Tibial artery (tissue), 4 donors: ENCODE measurements at regions not wholly inside any gene's neighbourhood (a gene's known extent, or its start where the extent isn't known, plus 50 kb on each side); places are given as distances from the start of the nearest gene placed in this dataset.
"Not testable (repeated sequence)": the region's sequence is repeated elsewhere in the genome, so short reads cannot be mapped to it uniquely, and the experiment has no call there.

Source experiments
- DNase-seq, 2 donors: peaks; one replicate each; pipeline ENCODE4 v3.0.0-alpha.2; 2019
- H3K27ac ChIP-seq, 2 donors: fragments of 200-600 bp; sonication (generic) in 1 of 2; 1 replicate in 1 of 2; 2 replicates in 1 of 2; pipeline ENCODE4 v1.5.1; 2018 to 2019; ENCODE audit warnings: mild to moderate bottlenecking in 1 of 2
- H3K27me3 ChIP-seq, 2 donors: fragments of 200-600 bp; sonication (generic) in 1 of 2; one replicate each; pipeline versions ENCODE4 v1.5.1 to v1.6.0; 2016 to 2019
- H3K36me3 ChIP-seq, 3 donors: fragments of 200-600 bp; sonication (generic) in 2 of 3; one replicate each; pipeline ENCODE4 v1.5.1; 2016 to 2019; ENCODE audit warnings: mild to moderate bottlenecking in 2 of 3
- H3K4me1 ChIP-seq, 4 donors: fragments of 200-600 bp; sonication (generic) in 2 of 4; 1 replicate in 3 of 4; 2 replicates in 1 of 4; pipeline ENCODE4 v1.5.1; 2016 to 2019
- H3K4me3 ChIP-seq, 2 donors: fragments of 200-600 bp; sonication (generic) in 1 of 2; 1 replicate in 1 of 2; 2 replicates in 1 of 2; pipeline ENCODE4 v1.5.1; 2018 to 2019; ENCODE audit warnings: mild to moderate bottlenecking in 2 of 2
- H3K9me3 ChIP-seq, 3 donors: fragments of 200-600 bp; sonication (generic) in 1 of 3; one replicate each; pipeline ENCODE4 v1.5.1; 2016 to 2019
- intact Hi-C: fragments of 100-400 bp; cut with DNase I; formaldehyde crosslinking; loops from one replicate; pipeline ENCODE4 v1.15.0; 2023; ENCODE audit warnings: low total_unique reads
- TF ChIP-seq, protein P1 (sequence below), 2 experiments: fragments of 200-600 bp in 1 of 2; fragments of 450-650 bp in 1 of 2; IDR thresholded peaks; one replicate each; pipeline ENCODE4 v1.5.1; 2017 to 2019; ENCODE audit warnings: antibody characterized with exemption in 2 of 2, mild to moderate bottlenecking in 1 of 2, moderate library complexity in 1 of 2

DNA sequence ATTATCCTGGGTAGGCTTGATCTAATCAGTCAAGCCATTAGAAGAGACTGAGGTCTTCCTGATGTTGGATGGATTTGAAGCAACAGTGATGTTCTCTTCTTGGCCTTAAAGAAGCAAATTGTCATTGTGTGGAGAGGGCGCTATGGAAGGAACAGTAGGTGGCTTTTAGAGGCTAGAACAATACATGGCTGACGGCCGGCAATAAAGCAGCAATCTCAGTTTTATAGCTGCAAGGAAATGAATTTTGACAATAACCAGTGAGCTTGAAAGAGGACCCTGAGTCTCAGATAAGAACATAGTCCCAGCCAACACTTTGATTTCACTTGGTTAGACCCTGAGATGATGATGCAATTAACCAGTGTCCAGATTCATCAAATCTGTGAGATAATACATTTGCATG, 302.1 kb downstream of the NSUN3 start:
- no peak for DNase-seq
- Histone ChIP-seq H3K9me3 (no peaks in the 10 kb centered on the region), H3K27ac (no peak overlapping the region), H3K36me3 (no peaks in the 10 kb centered on the region), H3K4me1 (peaks cover 0 to 10% (median 6%) of the 10 kb centered on the region in 4 donors), H3K4me3 (no peak overlapping the region), H3K27me3 (no peaks in the 10 kb centered on the region)
- TF ChIP-seq, protein P1, sequence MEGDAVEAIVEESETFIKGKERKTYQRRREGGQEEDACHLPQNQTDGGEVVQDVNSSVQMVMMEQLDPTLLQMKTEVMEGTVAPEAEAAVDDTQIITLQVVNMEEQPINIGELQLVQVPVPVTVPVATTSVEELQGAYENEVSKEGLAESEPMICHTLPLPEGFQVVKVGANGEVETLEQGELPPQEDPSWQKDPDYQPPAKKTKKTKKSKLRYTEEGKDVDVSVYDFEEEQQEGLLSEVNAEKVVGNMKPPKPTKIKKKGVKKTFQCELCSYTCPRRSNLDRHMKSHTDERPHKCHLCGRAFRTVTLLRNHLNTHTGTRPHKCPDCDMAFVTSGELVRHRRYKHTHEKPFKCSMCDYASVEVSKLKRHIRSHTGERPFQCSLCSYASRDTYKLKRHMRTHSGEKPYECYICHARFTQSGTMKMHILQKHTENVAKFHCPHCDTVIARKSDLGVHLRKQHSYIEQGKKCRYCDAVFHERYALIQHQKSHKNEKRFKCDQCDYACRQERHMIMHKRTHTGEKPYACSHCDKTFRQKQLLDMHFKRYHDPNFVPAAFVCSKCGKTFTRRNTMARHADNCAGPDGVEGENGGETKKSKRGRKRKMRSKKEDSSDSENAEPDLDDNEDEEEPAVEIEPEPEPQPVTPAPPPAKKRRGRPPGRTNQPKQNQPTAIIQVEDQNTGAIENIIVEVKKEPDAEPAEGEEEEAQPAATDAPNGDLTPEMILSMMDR (IDR thresholded peaks at IDR 0.05) = no peak
- intact Hi-C loops = no loop called here

DNA sequence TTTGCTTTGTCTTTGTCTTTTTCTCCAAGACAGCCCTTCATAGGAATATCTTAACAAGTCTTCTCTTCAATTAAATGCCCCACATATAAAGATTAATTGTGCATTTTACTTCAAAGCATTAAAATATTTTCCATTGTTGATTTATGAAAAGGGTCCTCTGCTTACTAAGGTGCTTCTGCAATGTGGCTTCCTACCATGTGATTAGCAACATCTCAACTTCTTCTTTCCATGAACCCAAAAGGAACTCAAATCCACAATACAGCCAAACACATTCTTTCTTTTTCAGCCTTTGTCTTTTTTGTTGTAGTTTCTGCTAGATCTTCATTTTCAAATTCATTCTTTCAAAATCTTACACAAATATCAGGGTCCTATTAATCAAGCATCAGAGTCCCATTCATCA, 309.2 kb downstream of the NSUN3 start:
- Histone ChIP-seq H3K4me3 (no peak overlapping the region), H3K27me3 (no peaks in the 10 kb centered on the region), H3K27ac (no peak overlapping the region), H3K36me3 (no peaks in the 10 kb centered on the region), H3K9me3 (no peaks in the 10 kb centered on the region), H3K4me1 (no peaks in the 10 kb centered on the region)
- intact Hi-C loops = no loop called here
- DNase-seq = no peak
- TF ChIP-seq, protein P1 (IDR thresholded peaks at IDR 0.05) = no peak

DNA sequence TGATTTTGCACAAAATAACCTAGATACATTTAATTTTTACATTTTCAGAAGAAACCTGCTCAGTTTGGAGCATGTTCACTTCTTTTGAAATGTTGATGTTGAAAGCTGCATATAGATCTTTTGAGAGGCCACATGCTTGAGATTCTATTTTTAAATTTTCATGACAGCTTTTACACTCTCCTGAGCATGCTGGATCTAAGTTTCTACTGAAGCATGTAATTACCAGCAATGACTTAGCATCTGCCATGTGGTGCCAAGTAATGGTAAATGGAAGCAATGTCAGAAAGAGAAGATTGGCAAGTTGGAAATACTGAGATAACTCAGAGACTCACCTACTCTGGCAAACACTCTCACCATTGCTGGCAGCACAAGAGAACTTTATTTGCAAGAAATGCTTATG, 310.6 kb downstream of the NSUN3 start:
- intact Hi-C loops = no loop called here
- Histone ChIP-seq H3K27ac (no peak overlapping the region), H3K4me3 (no peak overlapping the region), H3K9me3 (no peaks in the 10 kb centered on the region), H3K4me1 (no peaks in the 10 kb centered on the region), H3K27me3 (no peaks in the 10 kb centered on the region), H3K36me3 (no peaks in the 10 kb centered on the region)
- no peak for DNase-seq
- TF ChIP-seq, protein P1 (IDR thresholded peaks at IDR 0.05) = no peak

DNA sequence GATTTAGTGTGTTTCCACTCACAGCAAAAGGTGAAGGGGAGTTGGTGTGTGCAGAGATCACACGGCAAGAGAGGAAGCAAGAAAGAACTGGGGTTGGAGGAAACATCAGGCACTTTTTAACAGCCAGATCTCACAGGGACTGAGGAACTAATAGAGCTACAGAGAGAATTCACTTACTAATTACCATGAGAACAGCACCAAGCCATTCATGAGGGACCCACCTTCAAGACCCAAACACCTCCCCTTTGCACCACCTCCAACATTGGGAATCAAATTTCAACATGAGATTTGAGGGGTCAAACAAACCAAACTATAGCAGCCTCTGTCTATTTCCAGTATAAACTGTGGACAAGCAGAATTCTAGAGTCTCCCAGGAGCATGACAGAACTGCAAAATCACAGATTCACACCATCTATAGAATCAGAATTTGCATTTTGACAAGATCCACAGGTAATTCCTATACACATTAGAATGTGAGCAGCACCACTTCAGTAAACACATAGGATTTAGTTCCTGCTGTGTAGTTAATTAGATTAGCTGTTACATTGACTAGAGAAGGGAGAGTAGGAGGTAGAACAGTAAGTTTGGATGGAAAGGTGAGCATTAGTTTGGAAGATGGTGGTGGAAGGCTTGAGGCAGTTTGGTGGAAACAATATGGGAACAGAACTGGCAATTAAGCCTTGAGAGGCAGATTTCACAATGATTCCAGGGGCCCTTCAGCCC, 311.7 kb downstream of the NSUN3 start:
- Histone ChIP-seq H3K27ac (no peak overlapping the region), H3K9me3 (no peaks in the 10 kb centered on the region), H3K36me3 (no peaks in the 10 kb centered on the region), H3K4me3 (no peak overlapping the region), H3K27me3 (no peaks in the 10 kb centered on the region), H3K4me1 (no peaks in the 10 kb centered on the region)
- TF ChIP-seq, protein P1 (IDR thresholded peaks at IDR 0.05) = no peak
- no peak for DNase-seq
- intact Hi-C loops = no loop called here

DNA sequence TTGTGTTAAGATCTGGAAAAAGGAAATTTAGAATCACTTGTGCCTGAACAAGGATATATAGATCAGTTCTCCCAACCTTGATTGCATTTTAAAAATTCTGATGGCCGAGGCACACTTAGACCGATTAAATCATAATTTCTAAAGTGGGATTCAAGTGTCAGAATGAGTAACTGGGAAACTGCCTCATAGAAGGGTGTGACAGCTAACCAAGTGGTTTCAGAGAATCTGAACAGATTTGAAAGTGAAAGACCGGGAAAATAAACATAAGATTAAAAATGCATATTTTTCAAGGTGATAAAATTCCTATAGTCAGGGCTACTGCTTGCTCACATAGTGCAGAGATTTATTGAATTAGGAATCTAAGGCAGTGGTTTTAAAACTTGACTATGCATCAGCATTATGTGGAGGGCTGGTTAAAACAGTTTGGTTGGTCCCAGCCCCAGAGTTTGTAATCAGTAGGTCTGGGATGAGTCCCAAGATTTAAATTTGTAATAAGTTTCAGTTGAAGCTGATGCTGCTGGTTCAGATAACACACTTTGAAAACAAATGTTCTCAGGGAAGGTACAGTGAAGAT, 314.3 kb downstream of the NSUN3 start:
- H3K36me3 ChIP-seq, H3K27ac ChIP-seq, DNase-seq, intact Hi-C loops, H3K27me3 ChIP-seq, H3K4me1 ChIP-seq, H3K9me3 ChIP-seq, H3K4me3 ChIP-seq: not testable (repeated sequence)

DNA sequence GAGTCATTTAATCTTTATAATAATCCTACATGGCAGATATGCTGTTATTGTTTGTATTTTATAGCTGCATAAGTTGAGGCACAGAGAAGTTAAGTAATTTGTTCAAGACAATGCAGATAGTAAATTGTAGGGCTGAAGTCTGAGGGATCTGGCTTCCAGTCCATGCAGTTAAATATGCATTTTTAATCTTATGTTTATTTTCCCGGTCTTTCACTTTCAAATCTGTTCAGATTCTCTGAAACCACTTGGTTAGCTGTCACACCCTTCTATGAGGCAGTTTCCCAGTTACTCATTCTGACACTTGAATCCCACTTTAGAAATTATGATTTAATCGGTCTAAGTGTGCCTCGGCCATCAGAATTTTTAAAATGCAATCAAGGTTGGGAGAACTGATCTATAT, 315.0 kb downstream of the NSUN3 start:
- DNase-seq, H3K4me1 ChIP-seq, H3K27me3 ChIP-seq, H3K36me3 ChIP-seq, H3K9me3 ChIP-seq, H3K27ac ChIP-seq, H3K4me3 ChIP-seq, intact Hi-C loops: not testable (repeated sequence)
